Endothelial cell (in vitro differentiated cells): ENCODE measurements at regions not wholly inside any gene's neighbourhood (a gene's known extent, or its start where the extent isn't known, plus 50 kb on each side); places are given as distances from the start of the nearest gene placed in this dataset.

ENCODE experiments used
- DNase-seq: peaks from one replicate; pipeline ENCODE4 v3.0.0; 2021; ENCODE audit warnings: low spot score
- H3K27ac Mint-ChIP-seq: one replicate; pipeline ENCODE4 v1.8.0; 2021; ENCODE audit warnings: mixed read lengths, inconsistent platforms; ENCODE audit not compliant: unreplicated experiment
- H3K27me3 Mint-ChIP-seq: one replicate; pipeline ENCODE4 v1.8.0; 2021; ENCODE audit warnings: mild to moderate bottlenecking, moderate library complexity, mixed read lengths, inconsistent platforms; ENCODE audit not compliant: unreplicated experiment
- H3K36me3 Mint-ChIP-seq: one replicate; pipeline ENCODE4 v1.8.0; 2021; ENCODE audit warnings: mild to moderate bottlenecking, low read depth, mixed read lengths, inconsistent platforms; ENCODE audit not compliant: unreplicated experiment
- H3K4me1 Mint-ChIP-seq: one replicate; pipeline ENCODE4 v1.8.0; 2021; ENCODE audit warnings: mild to moderate bottlenecking, mixed read lengths, inconsistent platforms; ENCODE audit not compliant: unreplicated experiment
- H3K4me3 Mint-ChIP-seq: one replicate; pipeline ENCODE4 v1.8.0; 2021; ENCODE audit warnings: mild to moderate bottlenecking, mixed read lengths, inconsistent platforms; ENCODE audit not compliant: unreplicated experiment
- H3K9me3 Mint-ChIP-seq: one replicate; pipeline ENCODE4 v1.8.0; 2021; ENCODE audit warnings: mixed read lengths, inconsistent platforms; ENCODE audit not compliant: unreplicated experiment
- CTCF ChIP-seq: fragments of 200-600 bp; sonication (generic); IDR thresholded peaks from one replicate; pipeline ENCODE4 v1.5.0; 2021; ENCODE audit warnings: antibody characterized with exemption; ENCODE audit not compliant: unreplicated experiment

- Mint-ChIP-seq H3K27me3 (no peaks in the 10 kb centered on the region), H3K4me1 (no peaks in the 10 kb centered on the region), H3K4me3 (no peak overlapping the region), H3K27ac (no peak overlapping the region), H3K36me3 (no peaks in the 10 kb centered on the region), H3K9me3 (no peaks in the 10 kb centered on the region)
- DNase-seq, result no peak
- TF ChIP-seq CTCF, result no peak
Measured at GRCh38 chr3:168961271-168961670, 702.2 kb downstream of the MECOM start.

- H3K4me3 Mint-ChIP-seq, result no peak overlapping the region
- no peak for DNase-seq
- H3K27ac Mint-ChIP-seq, result no peak overlapping the region
- no peaks in the 10 kb centered on the region for H3K9me3 Mint-ChIP-seq
- H3K27me3 Mint-ChIP-seq, result no peaks in the 10 kb centered on the region
- TF ChIP-seq CTCF, result no peak
- no peaks in the 10 kb centered on the region for H3K36me3 Mint-ChIP-seq
- H3K4me1 Mint-ChIP-seq, result no peaks in the 10 kb centered on the region
Measured at GRCh38 chr3:168959731-168960130, 703.8 kb downstream of the MECOM start.

DNA sequence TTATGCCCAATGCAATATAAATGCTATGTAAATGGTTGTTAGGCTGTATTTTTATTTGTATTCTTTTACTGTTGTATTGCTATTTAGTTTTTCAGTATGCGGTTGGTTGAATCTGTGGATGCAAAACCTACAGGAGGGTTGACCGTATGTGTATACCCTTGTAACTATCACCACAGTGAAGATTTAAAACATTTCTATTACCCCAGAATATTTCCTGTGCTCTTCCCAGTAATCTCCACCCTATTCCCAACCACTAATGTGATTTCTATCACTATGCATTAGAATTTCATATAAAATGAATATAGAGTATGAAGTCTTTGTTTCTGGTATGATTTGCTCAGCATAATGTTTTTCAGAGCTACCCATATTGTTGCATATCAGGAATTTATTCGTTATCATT lies 705.0 kb downstream of the MECOM start:
- Mint-ChIP-seq H3K27me3 (no peaks in the 10 kb centered on the region), H3K36me3 (no peaks in the 10 kb centered on the region), H3K27ac (no peak overlapping the region), H3K9me3 (no peaks in the 10 kb centered on the region), H3K4me1 (no peaks in the 10 kb centered on the region), H3K4me3 (no peak overlapping the region)
- no peak for TF ChIP-seq CTCF
- DNase-seq, result no peak

GRCh38 chr3:168956076-168956475 lies 707.4 kb downstream of the MECOM start:
- Mint-ChIP-seq H3K4me3 (no peak overlapping the region), H3K9me3 (no peaks in the 10 kb centered on the region), H3K27me3 (no peaks in the 10 kb centered on the region), H3K4me1 (no peaks in the 10 kb centered on the region), H3K36me3 (no peaks in the 10 kb centered on the region), H3K27ac (no peak overlapping the region)
- no peak for DNase-seq
- TF ChIP-seq CTCF, result no peak

- H3K27ac Mint-ChIP-seq, result no peak overlapping the region
- H3K27me3 Mint-ChIP-seq, result no peaks in the 10 kb centered on the region
- H3K36me3 Mint-ChIP-seq, result no peaks in the 10 kb centered on the region
- no peak for TF ChIP-seq CTCF
- DNase-seq, result no peak
- no peaks in the 10 kb centered on the region for H3K4me1 Mint-ChIP-seq
- no peaks in the 10 kb centered on the region for H3K9me3 Mint-ChIP-seq
- H3K4me3 Mint-ChIP-seq, result no peak overlapping the region
Measured at GRCh38 chr3:168952551-168952950, 711.0 kb downstream of the MECOM start.
